Fibroblast of gingiva (primary cell): ENCODE measurements at regions not wholly inside any gene's neighbourhood (a gene's known extent, or its start where the extent isn't known, plus 50 kb on each side); places are given as distances from the start of the nearest gene placed in this dataset.
"Not testable (repeated sequence)": the region's sequence is repeated elsewhere in the genome, so short reads cannot be mapped to it uniquely, and the experiment has no call there.

Experiments used
- DNase-seq: peaks from one replicate; pipeline ENCODE4 v3.0.0-alpha.2; 2011; ENCODE audit warnings: low read depth

DNA sequence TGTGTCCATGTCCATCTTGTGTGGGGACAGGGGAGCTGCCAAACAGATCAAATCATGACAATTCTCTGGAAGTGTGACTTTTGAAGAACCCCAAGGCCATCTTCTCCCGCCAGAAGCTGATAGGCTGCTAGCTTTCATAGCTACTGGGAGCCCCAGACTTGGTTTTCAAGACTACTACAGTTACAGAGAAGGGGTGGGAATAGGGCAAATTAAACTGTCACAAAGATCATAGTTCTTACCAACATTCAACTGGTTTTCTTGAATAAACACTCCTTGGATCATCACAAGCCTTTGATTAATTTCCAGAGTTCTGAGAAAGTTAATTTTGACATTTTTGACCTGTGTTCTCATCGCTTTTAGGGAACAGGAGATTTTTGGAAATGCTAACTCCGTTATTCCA is 67.8 kb upstream of the FARP1 start:
- no peak for DNase-seq

DNA sequence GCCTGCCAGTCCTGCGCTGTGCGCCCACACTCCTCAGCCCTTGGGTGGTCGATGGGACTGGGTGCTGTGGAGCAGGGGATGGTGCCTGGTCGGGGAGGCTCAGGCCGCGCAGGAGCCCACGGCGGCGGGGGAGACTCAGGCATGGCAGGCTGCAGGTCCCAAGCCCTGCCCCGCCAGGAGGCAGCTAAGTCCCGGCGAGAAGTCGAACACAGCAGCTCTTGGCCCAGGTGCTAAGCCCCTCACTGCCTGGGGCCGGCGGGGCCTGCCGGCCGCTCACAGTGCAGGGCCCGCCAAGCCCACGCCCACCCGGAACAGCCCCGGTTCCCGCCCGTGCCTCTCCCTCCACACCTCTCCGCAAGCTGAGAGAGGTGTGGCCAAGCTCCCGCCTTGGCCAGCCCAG is 66.6 kb upstream of the FARP1 start:
- DNase-seq, result not testable (repeated sequence)

DNA sequence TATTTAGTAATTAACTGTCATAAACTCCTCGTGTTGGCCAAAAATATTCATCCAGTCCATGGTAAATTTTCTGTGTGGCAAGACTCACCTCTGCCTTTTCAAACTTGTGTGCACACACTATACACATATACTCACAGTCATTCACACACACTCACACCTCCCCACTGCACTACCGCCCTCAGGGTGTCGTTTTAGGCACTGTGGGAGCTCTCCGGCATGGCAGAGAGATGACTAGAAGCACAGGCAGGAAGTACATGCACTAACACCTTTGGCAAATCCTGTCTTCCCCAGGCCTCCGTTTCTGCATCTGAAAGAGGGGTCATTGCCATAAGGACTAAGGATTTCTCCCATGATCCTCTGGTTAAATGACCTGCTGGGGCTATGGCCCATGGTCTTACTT is 62.6 kb upstream of the FARP1 start:
- no peak for DNase-seq

DNA sequence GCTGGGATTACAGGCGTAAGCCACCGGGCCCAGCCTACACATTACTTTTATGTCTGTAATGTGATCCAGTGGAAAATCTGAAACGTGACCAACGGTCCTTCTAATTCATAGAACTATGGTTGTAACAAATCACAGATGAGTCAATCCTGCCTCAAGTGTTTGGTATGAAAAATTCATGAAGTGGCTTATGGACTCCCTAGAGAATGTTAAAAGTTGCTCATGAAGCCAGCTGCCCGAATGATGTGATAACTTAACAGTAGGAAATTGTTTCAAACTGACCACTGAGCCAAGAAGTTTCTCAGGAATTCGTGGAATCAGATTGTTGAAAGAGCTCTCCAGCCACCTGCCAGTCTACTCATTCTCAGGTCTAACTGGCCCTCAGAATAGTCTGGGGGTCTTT is 59.4 kb upstream of the FARP1 start:
- peak; percentile 73 for DNase-seq

- DNase-seq, result no peak
Measured at GRCh38 chr13:98083936-98084335, 59.0 kb upstream of the FARP1 start.

GRCh38 chr13:98089246-98089645 is 53.6 kb upstream of the FARP1 start:
- no peak for DNase-seq

GRCh38 chr13:98092888-98093287 is 50.0 kb upstream of the FARP1 start:
- no peak for DNase-seq
